ENCODE measurements at regions not wholly inside any gene's neighbourhood (a gene's known extent, or its start where the extent isn't known, plus 50 kb on each side); places are given as distances from the start of the nearest gene placed in this dataset.

- no peak for DNase-seq (ENCODE audit: missing footprints)
- ATAC-seq: no peak
- intact Hi-C loops (cut with DNase I): no loop called here
Measured at GRCh38 chr20:6590891-6591637, 176.4 kb upstream of the BMP2 start.

DNA sequence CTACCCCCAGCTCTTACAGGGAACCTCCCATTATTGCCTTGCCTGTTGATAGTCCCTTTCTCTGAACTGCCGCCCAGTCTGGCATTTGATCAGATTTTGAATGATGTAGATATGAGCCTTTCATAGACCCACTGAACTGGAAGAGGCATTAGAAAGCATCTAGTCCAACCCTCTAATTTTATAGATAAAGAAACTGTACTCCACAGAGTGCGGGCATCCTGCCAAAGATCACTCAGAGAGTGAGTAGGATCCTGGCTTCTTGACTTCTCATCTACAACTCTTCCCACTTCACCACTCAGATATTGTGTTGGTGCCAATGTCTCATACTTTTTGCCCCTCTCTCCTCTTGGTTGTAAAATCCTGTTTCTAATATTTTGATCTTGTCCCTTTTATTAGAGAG lies 179.2 kb upstream of the BMP2 start:
- intact Hi-C loops (cut with DNase I): no loop called here
- ATAC-seq (no peak), DNase-seq (ENCODE audit: missing footprints) (no peak)

DNA sequence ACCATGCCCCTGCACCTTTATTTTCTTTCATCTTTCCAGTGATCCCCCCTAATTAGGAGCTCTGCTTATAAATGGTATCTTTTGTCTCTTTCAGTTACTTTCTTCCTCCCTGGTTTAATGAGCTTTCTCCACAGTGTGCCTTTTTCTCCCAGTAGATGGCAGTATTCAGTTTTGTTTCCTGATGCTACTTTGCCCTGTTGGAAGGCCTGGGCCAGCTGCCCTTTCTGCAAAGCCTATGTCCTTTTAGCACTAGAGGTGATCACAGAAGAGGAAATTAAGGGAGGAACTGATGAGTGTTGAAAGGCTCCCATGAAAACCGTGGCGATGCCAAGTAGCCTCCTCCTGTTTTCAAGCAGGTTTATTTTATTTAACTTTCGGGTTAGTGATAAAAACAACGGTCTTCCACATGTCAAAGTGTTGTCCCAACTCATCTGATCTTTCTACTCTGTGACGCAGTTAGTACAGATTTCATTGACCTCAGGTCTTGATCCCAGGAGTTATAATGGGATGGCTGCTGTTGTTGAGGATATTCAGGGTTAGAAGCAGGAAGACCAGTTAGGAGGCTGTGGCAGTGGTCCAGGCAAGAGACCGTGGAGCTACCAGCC lies 184.2 kb upstream of the BMP2 start:
- DNase-seq (ENCODE audit: missing footprints) (peak; percentile 62), ATAC-seq (peak; percentile 65)
- intact Hi-C loops (cut with DNase I): loop anchor here (5.0 kb wide), 1 partner anchor 184 kb away; the partner anchor contains the start of gene BMP2

DNA sequence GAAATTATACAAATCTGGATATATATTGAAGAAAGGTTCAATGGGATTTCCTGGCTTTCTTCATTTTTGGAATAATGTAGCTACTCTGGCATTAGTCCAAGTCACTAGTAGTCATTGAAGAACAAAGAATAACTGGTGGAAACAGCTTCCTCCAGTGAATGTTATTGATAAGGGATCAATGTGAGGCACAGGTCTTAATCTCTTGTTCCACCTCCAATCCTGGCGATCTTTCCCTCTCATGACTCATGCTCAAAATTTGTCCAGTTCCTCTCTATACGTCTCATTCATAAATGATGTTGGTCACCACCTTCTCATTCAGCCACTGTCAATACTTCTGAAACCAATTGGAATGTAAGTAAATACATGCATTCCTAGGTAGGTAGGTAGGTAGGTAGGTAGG lies 185.0 kb upstream of the BMP2 start:
- intact Hi-C loops (cut with DNase I): loop anchor here (5.0 kb wide), 1 partner anchor 185 kb away; the partner anchor contains the start of gene BMP2
- no peak for DNase-seq (ENCODE audit: missing footprints)
- ATAC-seq: no peak

DNA sequence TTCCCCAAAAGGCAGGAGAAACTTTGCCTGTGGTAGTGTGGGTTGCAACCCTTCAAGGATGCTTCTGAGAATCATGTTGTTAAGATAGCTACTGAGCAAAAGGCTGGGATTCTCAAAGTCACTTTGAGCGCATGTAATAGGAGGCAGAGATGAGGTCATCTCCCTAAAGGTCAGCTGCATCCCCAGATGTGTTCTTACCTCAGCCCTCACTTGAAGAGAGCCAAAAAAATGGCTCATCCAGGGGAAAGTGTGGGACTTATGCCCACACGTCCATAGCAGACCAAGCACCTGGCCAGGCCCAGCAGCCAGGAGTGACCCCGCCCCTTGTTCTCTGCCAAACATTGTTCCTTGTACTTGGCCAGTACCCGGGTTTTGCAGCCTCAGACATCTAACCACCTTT lies 187.0 kb upstream of the BMP2 start:
- intact Hi-C loops (cut with DNase I): loop anchor here (5.0 kb wide), 1 partner anchor 187 kb away; the partner anchor contains the start of gene BMP2
- DNase-seq (ENCODE audit: missing footprints) (peak; percentile 49), ATAC-seq (peak; percentile 53)

DNA sequence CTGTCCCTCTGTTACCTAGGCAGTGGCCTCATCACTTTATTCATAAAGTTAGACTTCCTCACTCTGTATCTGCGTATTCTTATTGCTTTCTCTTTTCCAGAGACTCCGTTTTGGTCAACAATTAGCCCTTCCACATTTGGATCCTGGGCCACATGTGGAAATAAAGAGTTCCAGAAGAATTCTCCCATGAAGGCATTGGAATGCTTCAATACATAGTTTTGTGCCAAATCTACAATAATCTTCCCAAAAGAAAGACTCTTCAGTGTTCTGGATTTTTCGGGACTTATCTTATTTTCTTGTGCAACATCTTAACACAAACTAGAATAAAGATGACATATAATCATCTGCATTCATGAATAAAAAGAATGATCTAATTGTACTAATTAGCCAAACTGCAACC lies 187.7 kb upstream of the BMP2 start:
- ATAC-seq: peak; percentile 44
- intact Hi-C loops (cut with DNase I): loop anchor here (5.0 kb wide), 1 partner anchor 187 kb away; the partner anchor contains the start of gene BMP2
- no peak for DNase-seq (ENCODE audit: missing footprints)

DNA sequence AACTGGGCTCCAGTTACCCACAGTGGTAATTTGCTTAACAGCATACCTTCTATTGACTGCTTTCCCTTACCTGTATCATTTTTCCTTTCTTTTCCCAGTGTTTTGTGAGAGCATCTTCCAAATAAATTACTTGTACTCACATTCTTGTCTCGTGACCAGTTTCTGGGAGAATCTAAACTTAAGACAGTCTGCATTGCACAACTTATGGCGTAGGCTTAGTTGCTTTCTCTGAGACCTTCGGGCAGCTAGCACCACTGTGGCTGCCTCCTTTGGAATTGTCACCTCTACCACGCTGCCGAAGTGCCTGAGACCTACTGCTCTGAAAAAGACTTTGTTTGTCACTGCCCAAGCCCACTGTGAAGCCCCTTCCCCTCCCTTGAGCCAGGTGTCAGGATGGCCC lies 188.1 kb upstream of the BMP2 start:
- intact Hi-C loops (cut with DNase I): no loop called here

DNA sequence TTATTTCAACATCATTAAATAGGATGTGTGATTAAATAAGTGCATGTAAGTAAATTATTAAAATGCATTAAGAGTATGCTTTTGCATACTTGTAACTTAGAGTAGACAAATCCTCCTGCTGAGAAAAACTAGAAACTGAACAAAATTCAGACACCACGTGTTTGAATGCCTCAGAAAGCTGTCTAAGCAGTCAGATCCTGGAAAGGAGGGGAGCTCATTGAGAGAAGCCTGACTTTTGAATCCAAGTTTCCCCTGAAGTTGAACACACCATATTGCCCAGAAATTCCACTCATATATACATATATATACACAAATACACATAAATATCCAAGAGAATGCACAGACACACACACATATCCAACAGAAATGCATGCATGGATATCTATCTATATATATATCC lies 190.0 kb upstream of the BMP2 start:
- ATAC-seq (no peak), DNase-seq (ENCODE audit: missing footprints) (no peak)
- intact Hi-C loops (cut with DNase I): no loop called here

More for the DNA sequence above, 188.1 kb upstream of the BMP2 start:
- ATAC-seq (no peak), DNase-seq (ENCODE audit: missing footprints) (no peak)

- intact Hi-C loops (cut with DNase I): no loop called here
- no peak for DNase-seq (ENCODE audit: missing footprints)
- peak; percentile 51 for ATAC-seq
Measured at GRCh38 chr20:6576726-6577125, 190.8 kb upstream of the BMP2 start.

DNA sequence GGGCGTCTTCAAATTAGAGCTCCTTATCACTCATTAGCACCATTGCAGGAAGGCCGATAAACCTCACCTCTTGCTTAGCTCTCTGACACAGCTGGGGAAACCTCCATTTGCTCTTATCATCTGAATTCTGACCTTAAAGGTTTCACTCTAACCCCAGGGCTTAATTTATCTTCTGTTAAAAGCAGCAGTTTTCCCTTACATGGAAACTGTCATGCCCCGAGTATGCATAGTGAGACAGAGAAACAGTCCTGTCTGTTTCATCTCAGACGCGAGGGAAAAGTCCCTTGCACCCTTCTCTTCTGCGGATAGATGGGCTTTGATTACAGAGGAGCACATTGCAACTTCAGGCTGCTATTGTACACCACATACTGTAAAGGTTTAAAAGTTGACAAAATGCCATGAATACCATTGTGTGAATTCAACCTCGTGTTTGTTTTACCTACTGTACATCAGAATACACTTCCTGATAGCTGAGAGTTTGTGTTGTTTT lies 191.5 kb upstream of the BMP2 start:
- intact Hi-C loops (cut with DNase I): no loop called here
- no peak for DNase-seq (ENCODE audit: missing footprints)
- no peak for ATAC-seq

- ATAC-seq (no peak), DNase-seq (ENCODE audit: missing footprints) (no peak)
- intact Hi-C loops (cut with DNase I): no loop called here
Measured at GRCh38 chr20:6566821-6567220, 200.7 kb upstream of the BMP2 start.

DNA sequence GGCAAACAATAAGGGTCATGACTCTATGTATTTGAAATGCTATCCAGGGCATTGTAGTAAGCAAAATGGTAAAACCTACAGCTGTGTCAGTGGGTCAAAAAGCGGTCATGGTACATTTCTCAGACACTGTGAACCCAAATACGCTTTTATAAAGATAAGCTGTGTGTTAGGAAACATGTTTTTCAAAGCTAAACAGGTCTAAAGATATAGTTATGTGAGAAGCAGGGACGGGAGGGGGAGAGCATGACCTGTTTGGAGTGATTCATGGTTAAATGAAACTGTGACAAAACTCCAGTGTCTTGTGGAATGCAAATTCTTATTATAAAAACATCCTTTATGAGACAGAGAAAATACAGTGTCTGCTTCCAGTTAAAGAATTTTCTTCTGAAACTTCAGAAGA lies 205.4 kb upstream of the BMP2 start:
- DNase-seq (ENCODE audit: missing footprints) (no peak), ATAC-seq (no peak)
- intact Hi-C loops (cut with DNase I): no loop called here

GRCh38 chr20:6560978-6561377 lies 206.5 kb upstream of the BMP2 start:
- DNase-seq (ENCODE audit: missing footprints) (no peak), ATAC-seq (no peak)
- intact Hi-C loops (cut with DNase I): no loop called here

GRCh38 chr20:6559791-6560190 lies 207.7 kb upstream of the BMP2 start:
- intact Hi-C loops (cut with DNase I): no loop called here
- no peak for ATAC-seq
- DNase-seq (ENCODE audit: missing footprints): peak; percentile 50

DNA sequence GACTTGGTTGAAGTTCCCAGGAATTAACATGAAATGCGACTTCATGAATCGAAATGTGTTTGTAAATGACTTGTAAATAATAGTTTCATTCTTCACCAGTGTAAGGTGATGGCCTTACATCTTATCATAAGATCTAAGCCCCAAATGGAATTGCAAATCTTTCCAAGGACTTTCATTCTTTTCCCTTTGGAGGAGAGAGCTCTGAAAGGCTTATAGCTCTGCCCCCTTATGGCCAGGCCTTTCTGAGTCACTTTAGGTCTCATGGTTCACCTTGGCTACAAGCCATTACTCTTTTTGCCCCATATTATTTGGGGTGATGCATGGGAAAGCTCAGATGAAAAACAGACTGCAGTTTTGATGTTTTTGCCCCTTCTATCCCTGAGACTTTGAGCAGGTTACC lies 209.1 kb upstream of the BMP2 start:
- ATAC-seq: no peak

GRCh38 chr20:6533761-6534479 lies 233.6 kb upstream of the BMP2 start:
- peak; percentile 78 for ATAC-seq
- DNase-seq (ENCODE audit: missing footprints): no peak
- intact Hi-C loops (cut with DNase I): no loop called here

More for the DNA sequence above, 209.1 kb upstream of the BMP2 start:
- intact Hi-C loops (cut with DNase I): no loop called here
- DNase-seq (ENCODE audit: missing footprints): no peak

GRCh38 chr20:6533351-6533750 lies 234.1 kb upstream of the BMP2 start:
- DNase-seq (ENCODE audit: missing footprints): no peak
- intact Hi-C loops (cut with DNase I): no loop called here
- no peak for ATAC-seq

GRCh38 chr20:6530779-6531315 lies 236.6 kb upstream of the BMP2 start:
- intact Hi-C loops (cut with DNase I): no loop called here
- no peak for ATAC-seq

GRCh38 chr20:6530254-6530653 lies 237.2 kb upstream of the BMP2 start:
- intact Hi-C loops (cut with DNase I): no loop called here
- no peak for ATAC-seq
- DNase-seq (ENCODE audit: missing footprints): no peak

More at GRCh38 chr20:6530779-6531315, 236.6 kb upstream of the BMP2 start:
- DNase-seq (ENCODE audit: missing footprints): no peak

Measured in Right ventricle myocardium inferior (tissue), 1 donor.